ENCODE measurements at regions not wholly inside any gene's neighbourhood (a gene's known extent, or its start where the extent isn't known, plus 50 kb on each side); places are given as distances from the start of the nearest gene placed in this dataset.

GRCh38 chr18:38948436-38948835 lies 1382.8 kb upstream of the CELF4 start:
- in situ Hi-C loops (cut with MboI; ENCODE audit: low pct_unique_long_range_greater_than_20kb, low sequenced_read_pairs), result no loop called here
- no peak for DNase-seq

GRCh38 chr18:38944446-38945024 lies 1378.9 kb upstream of the CELF4 start:
- in situ Hi-C loops (cut with MboI; ENCODE audit: low pct_unique_long_range_greater_than_20kb, low sequenced_read_pairs), result no loop called here
- DNase-seq, result no peak

- in situ Hi-C loops (cut with MboI; ENCODE audit: low pct_unique_long_range_greater_than_20kb, low sequenced_read_pairs), result no loop called here
- no peak for DNase-seq
Observed at GRCh38 chr18:38941711-38942561, 1376.3 kb upstream of the CELF4 start.

GRCh38 chr18:38940863-38941531 lies 1375.4 kb upstream of the CELF4 start:
- peak; percentile 69 for DNase-seq
- in situ Hi-C loops (cut with MboI; ENCODE audit: low pct_unique_long_range_greater_than_20kb, low sequenced_read_pairs), result no loop called here

- no peak for DNase-seq
- in situ Hi-C loops (cut with MboI; ENCODE audit: low pct_unique_long_range_greater_than_20kb, low sequenced_read_pairs), result no loop called here
Observed at GRCh38 chr18:38940475-38940862, 1374.9 kb upstream of the CELF4 start.

GRCh38 chr18:38933910-38934510 lies 1368.4 kb upstream of the CELF4 start:
- in situ Hi-C loops (cut with MboI; ENCODE audit: low pct_unique_long_range_greater_than_20kb, low sequenced_read_pairs), result no loop called here
- no peak for DNase-seq

GRCh38 chr18:38933322-38933721 lies 1367.7 kb upstream of the CELF4 start:
- no peak for DNase-seq
- in situ Hi-C loops (cut with MboI; ENCODE audit: low pct_unique_long_range_greater_than_20kb, low sequenced_read_pairs), result no loop called here

- in situ Hi-C loops (cut with MboI; ENCODE audit: low pct_unique_long_range_greater_than_20kb, low sequenced_read_pairs), result no loop called here
- no peak for DNase-seq
Observed at GRCh38 chr18:38932752-38933151, 1367.2 kb upstream of the CELF4 start.

- in situ Hi-C loops (cut with MboI; ENCODE audit: low pct_unique_long_range_greater_than_20kb, low sequenced_read_pairs), result no loop called here
- no peak for DNase-seq
Observed at GRCh38 chr18:38931754-38932050, 1366.1 kb upstream of the CELF4 start.

- no peak for DNase-seq
- in situ Hi-C loops (cut with MboI; ENCODE audit: low pct_unique_long_range_greater_than_20kb, low sequenced_read_pairs), result no loop called here
Observed at GRCh38 chr18:38930881-38931753, 1365.5 kb upstream of the CELF4 start.

- DNase-seq, result no peak
- in situ Hi-C loops (cut with MboI; ENCODE audit: low pct_unique_long_range_greater_than_20kb, low sequenced_read_pairs), result no loop called here
Observed at GRCh38 chr18:38923540-38923939, 1357.9 kb upstream of the CELF4 start.

GRCh38 chr18:38923126-38923525 lies 1357.5 kb upstream of the CELF4 start:
- DNase-seq, result no peak
- in situ Hi-C loops (cut with MboI; ENCODE audit: low pct_unique_long_range_greater_than_20kb, low sequenced_read_pairs), result no loop called here

- in situ Hi-C loops (cut with MboI; ENCODE audit: low pct_unique_long_range_greater_than_20kb, low sequenced_read_pairs), result no loop called here
- DNase-seq, result no peak
Observed at GRCh38 chr18:38909972-38910371, 1344.4 kb upstream of the CELF4 start.

GRCh38 chr18:38902796-38903195 lies 1337.2 kb upstream of the CELF4 start:
- in situ Hi-C loops (cut with MboI; ENCODE audit: low pct_unique_long_range_greater_than_20kb, low sequenced_read_pairs), result no loop called here

GRCh38 chr18:38900445-38900844 lies 1334.8 kb upstream of the CELF4 start:
- DNase-seq, result no peak
- in situ Hi-C loops (cut with MboI; ENCODE audit: low pct_unique_long_range_greater_than_20kb, low sequenced_read_pairs), result no loop called here

More at GRCh38 chr18:38902796-38903195, 1337.2 kb upstream of the CELF4 start:
- DNase-seq, result no peak

GRCh38 chr18:38900031-38900430 lies 1334.4 kb upstream of the CELF4 start:
- no peak for DNase-seq
- in situ Hi-C loops (cut with MboI; ENCODE audit: low pct_unique_long_range_greater_than_20kb, low sequenced_read_pairs), result no loop called here

- in situ Hi-C loops (cut with MboI; ENCODE audit: low pct_unique_long_range_greater_than_20kb, low sequenced_read_pairs), result no loop called here
- DNase-seq, result no peak
Observed at GRCh38 chr18:38899252-38899651, 1333.7 kb upstream of the CELF4 start.

- in situ Hi-C loops (cut with MboI; ENCODE audit: low pct_unique_long_range_greater_than_20kb, low sequenced_read_pairs), result no loop called here
- DNase-seq, result no peak
Observed at GRCh38 chr18:38898167-38898566, 1332.6 kb upstream of the CELF4 start.

- in situ Hi-C loops (cut with MboI; ENCODE audit: low pct_unique_long_range_greater_than_20kb, low sequenced_read_pairs), result no loop called here
- DNase-seq, result no peak
Observed at GRCh38 chr18:38895560-38895959, 1330.0 kb upstream of the CELF4 start.
